ENCODE measurements at regions not wholly inside any gene's neighbourhood (a gene's known extent, or its start where the extent isn't known, plus 50 kb on each side); places are given as distances from the start of the nearest gene placed in this dataset.

- Mint-ChIP-seq H3K4me1 (peaks cover 29% of the 10 kb centered on the region), H3K27ac (no peak overlapping the region), H3K9me3 (no peaks in the 10 kb centered on the region), H3K36me3 (no peaks in the 10 kb centered on the region), H3K4me3 (no peak overlapping the region), H3K27me3 (ENCODE audit: low read depth) (peaks cover 34% of the 10 kb centered on the region)
- TF ChIP-seq CTCF (IDR thresholded peaks at IDR 0.05; ENCODE audit: unreplicated experiment), result no peak
- no peak for DNase-seq (ENCODE audit: low spot score in 2 of 2, unreplicated experiment in 2 of 2)
Measured at GRCh38 chr2:143940720-143941119, 579.2 kb downstream of the ZEB2 start.

GRCh38 chr2:143939626-143940330 lies 580.1 kb downstream of the ZEB2 start:
- no peak for TF ChIP-seq CTCF (IDR thresholded peaks at IDR 0.05; ENCODE audit: unreplicated experiment)
- peaks cover 36% of the 10 kb centered on the region for H3K27me3 Mint-ChIP-seq (ENCODE audit: low read depth)
- H3K36me3 Mint-ChIP-seq, result no peaks in the 10 kb centered on the region
- H3K4me1 Mint-ChIP-seq, result peaks cover 29% of the 10 kb centered on the region
- H3K4me3 Mint-ChIP-seq, result no peak overlapping the region
- no peak overlapping the region for H3K27ac Mint-ChIP-seq
- H3K9me3 Mint-ChIP-seq, result no peaks in the 10 kb centered on the region
- DNase-seq (ENCODE audit: low spot score in 2 of 2, unreplicated experiment in 2 of 2), result no peak

- DNase-seq (ENCODE audit: low spot score in 2 of 2, unreplicated experiment in 2 of 2), result no peak
- H3K27ac Mint-ChIP-seq, result no peak overlapping the region
Measured at GRCh38 chr2:143937723-143938350, 582.1 kb downstream of the ZEB2 start.

GRCh38 chr2:143936848-143937722 lies 582.8 kb downstream of the ZEB2 start:
- H3K36me3 Mint-ChIP-seq, result no peaks in the 10 kb centered on the region

More at GRCh38 chr2:143937723-143938350, 582.1 kb downstream of the ZEB2 start:
- peak overlapping the region; percentile 62 for H3K4me3 Mint-ChIP-seq
- H3K36me3 Mint-ChIP-seq, result no peaks in the 10 kb centered on the region
- TF ChIP-seq CTCF (IDR thresholded peaks at IDR 0.05; ENCODE audit: unreplicated experiment), result no peak
- H3K4me1 Mint-ChIP-seq, result peaks cover 35% of the 10 kb centered on the region
- H3K9me3 Mint-ChIP-seq, result no peaks in the 10 kb centered on the region
- peaks cover 37% of the 10 kb centered on the region for H3K27me3 Mint-ChIP-seq (ENCODE audit: low read depth)

GRCh38 chr2:143936538-143936847 lies 583.4 kb downstream of the ZEB2 start:
- Mint-ChIP-seq H3K4me3 (peak overlapping the region; percentile 65), H3K36me3 (no peaks in the 10 kb centered on the region), H3K27me3 (ENCODE audit: low read depth) (peaks cover 34% of the 10 kb centered on the region), H3K4me1 (peaks cover 35% of the 10 kb centered on the region), H3K9me3 (no peaks in the 10 kb centered on the region), H3K27ac (no peak overlapping the region)
- no peak for DNase-seq (ENCODE audit: low spot score in 2 of 2, unreplicated experiment in 2 of 2)
- no peak for TF ChIP-seq CTCF (IDR thresholded peaks at IDR 0.05; ENCODE audit: unreplicated experiment)

More at GRCh38 chr2:143936848-143937722, 582.8 kb downstream of the ZEB2 start:
- H3K27ac Mint-ChIP-seq, result no peak overlapping the region
- peaks cover 35% of the 10 kb centered on the region for H3K4me1 Mint-ChIP-seq
- peak; percentile 35 to 64 for DNase-seq (ENCODE audit: low spot score in 2 of 2, unreplicated experiment in 2 of 2)
- peak overlapping the region; percentile 65 for H3K4me3 Mint-ChIP-seq
- no peak for TF ChIP-seq CTCF (IDR thresholded peaks at IDR 0.05; ENCODE audit: unreplicated experiment)
- H3K27me3 Mint-ChIP-seq (ENCODE audit: low read depth), result peaks cover 36% of the 10 kb centered on the region
- no peaks in the 10 kb centered on the region for H3K9me3 Mint-ChIP-seq
